ENCODE measurements at regions not wholly inside any gene's neighbourhood (a gene's known extent, or its start where the extent isn't known, plus 50 kb on each side); places are given as distances from the start of the nearest gene placed in this dataset.
"Not testable (repeated sequence)": the region's sequence is repeated elsewhere in the genome, so short reads cannot be mapped to it uniquely, and the experiment has no call there.

GRCh38 chr11:67893487-67893886, 110.4 kb downstream of the UNC93B1 start:
- not testable (repeated sequence) for TF ChIP-seq SUZ12 (IDR thresholded peaks at IDR 0.05; ENCODE audit: low read length); GTF2F1 (IDR thresholded peaks at IDR 0.05; ENCODE audit: borderline replicate concordance, low read depth, low read length); CTCF (IDR thresholded peaks at IDR 0.05; ENCODE audit: control extremely low read depth in 1 of 3, insufficient read depth in 1 of 3, low read depth in 1 of 3, low read length in 3 of 3); POLR2AphosphoS5 (IDR thresholded peaks at IDR 0.05; ENCODE audit: low read depth, low read length); CEBPB (IDR thresholded peaks at IDR 0.05; ENCODE audit: low read depth, low read length); POLR2A (IDR thresholded peaks at IDR 0.05; ENCODE audit: control extremely low read depth in 1 of 2, low read depth in 2 of 2, low read length in 2 of 2)
- TF ChIP-seq, protein P1, sequence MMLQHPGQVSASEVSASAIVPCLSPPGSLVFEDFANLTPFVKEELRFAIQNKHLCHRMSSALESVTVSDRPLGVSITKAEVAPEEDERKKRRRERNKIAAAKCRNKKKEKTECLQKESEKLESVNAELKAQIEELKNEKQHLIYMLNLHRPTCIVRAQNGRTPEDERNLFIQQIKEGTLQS (IDR thresholded peaks at IDR 0.05; ENCODE audit: insufficient read depth, low read depth, low read length): not testable (repeated sequence)

Measured in H1 (cell line).